SK-N-MC (cell line): ENCODE measurements at regions not wholly inside any gene's neighbourhood (a gene's known extent, or its start where the extent isn't known, plus 50 kb on each side); places are given as distances from the start of the nearest gene placed in this dataset.

Experiments
- DNase-seq: peaks from one replicate; pipeline ENCODE4 v3.0.0-alpha.2; 2011; ENCODE audit warnings: low read depth, low spot score
- H3K27ac ChIP-seq: fragments of 200-600 bp; sonication (generic); 2 replicates; pipeline ENCODE4 v1.5.1; 2016; ENCODE audit warnings: mixed run types
- H3K36me3 ChIP-seq: fragments of 200-600 bp; sonication (generic); 2 replicates; pipeline ENCODE4 v1.6.1; 2017; ENCODE audit warnings: antibody characterized with exemption, low read length, mixed read lengths; ENCODE audit not compliant: insufficient read depth
- H3K4me3 ChIP-seq: fragments of 200-600 bp; sonication (generic); 2 replicates; pipeline ENCODE4 v1.5.1; 2016
- H3K9ac ChIP-seq: fragments of 200-600 bp; sonication (generic); 2 replicates; pipeline ENCODE4 v1.8.0; 2017; ENCODE audit warnings: mixed run types, mixed read lengths; ENCODE audit not compliant: insufficient read length
- H3K9me3 ChIP-seq: fragments of 200-600 bp; sonication (generic); 2 replicates; pipeline ENCODE4 v1.6.1; 2017; ENCODE audit warnings: low read depth, mild to moderate bottlenecking, antibody characterized with exemption, low read length, moderate library complexity, mixed read lengths
- EZH2 ChIP-seq: fragments of 200-600 bp; sonication (generic); IDR thresholded peaks from one replicate; pipeline ENCODE4 v1.6.1; 2017; ENCODE audit warnings: antibody characterized with exemption
- FOXP2 ChIP-seq: optimal IDR thresholded peaks from 2 replicates; pipeline ENCODE3; 2011; ENCODE audit warnings: mild to moderate bottlenecking, moderate library complexity; ENCODE audit not compliant: insufficient read depth; ENCODE audit errors: extremely low read length, control extremely low read depth
- POLR2AphosphoS5 ChIP-seq: IDR thresholded peaks from 2 replicates; pipeline ENCODE4 v1.6.1; 2012; ENCODE audit warnings: mild to moderate bottlenecking, low read depth, low read length, borderline replicate concordance

DNA sequence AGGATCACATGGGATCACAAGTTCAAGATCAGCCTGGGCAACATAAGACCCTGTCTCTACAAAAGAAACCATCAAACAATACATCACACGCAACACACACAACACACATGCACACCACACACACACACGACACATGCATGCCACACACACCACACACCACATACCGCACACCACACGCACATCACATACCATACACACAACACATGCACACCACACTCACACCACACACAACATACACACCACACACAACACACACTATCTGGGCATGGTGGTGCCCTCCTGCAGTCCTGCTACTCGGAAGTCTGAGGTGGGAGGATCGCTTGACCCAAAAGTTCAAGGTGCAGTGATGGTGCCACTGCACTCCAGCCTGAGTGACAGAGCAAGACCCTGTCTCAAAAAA, 198.3 kb downstream of the USP12 start:
- no peak overlapping the region for H3K27ac ChIP-seq

DNA sequence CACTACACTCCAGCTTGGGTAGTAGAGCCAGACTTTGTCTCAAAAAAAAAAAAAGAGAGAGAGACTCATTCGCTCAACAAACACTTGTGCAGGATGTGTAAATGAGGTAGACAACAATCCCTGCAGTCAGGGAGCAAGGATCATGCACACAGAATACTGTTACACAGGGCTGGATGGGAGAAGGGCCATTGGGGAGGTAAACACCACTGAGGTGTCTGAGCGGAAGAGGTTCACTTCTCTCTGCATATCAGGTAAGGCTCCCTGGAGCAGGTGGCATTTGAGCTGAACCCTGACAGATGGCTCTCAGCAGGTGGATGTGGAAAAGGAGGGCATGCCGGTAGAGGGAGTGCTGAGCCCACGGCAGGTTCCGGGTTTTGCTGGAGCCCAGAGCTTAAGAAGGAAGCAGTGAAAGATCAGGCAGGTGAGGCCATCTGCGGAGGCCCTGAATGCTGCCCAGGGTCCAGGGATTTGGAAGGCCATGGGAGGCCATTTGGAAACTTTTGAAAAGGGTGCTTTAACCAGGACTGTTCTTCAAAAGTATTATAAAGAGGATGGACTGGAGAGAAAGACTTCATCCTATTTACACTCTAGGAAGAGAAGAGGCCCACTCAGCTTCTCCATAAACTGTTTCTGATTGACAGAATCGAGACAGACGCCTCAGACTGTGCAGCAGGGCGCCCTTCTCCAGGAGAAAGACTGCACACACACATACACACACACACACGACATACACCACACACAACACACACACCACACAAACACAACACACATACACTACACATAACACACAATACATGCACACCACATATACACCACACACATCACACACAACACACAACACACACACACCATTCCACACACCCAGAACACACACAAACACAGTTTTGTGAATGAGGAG, 199.4 kb downstream of the USP12 start:
- Histone ChIP-seq H3K9ac (no peak overlapping the region), H3K27ac (no peak overlapping the region), H3K36me3 (no peaks in the 10 kb centered on the region), H3K4me3 (no peak overlapping the region), H3K9me3 (no peaks in the 10 kb centered on the region)
- DNase-seq: no peak
- TF ChIP-seq FOXP2 (no peak), EZH2 (no peak)

More for the DNA sequence above, 198.3 kb downstream of the USP12 start:
- Histone ChIP-seq H3K36me3 (no peaks in the 10 kb centered on the region), H3K4me3 (no peak overlapping the region), H3K9me3 (no peaks in the 10 kb centered on the region), H3K9ac (no peak overlapping the region)
- TF ChIP-seq EZH2: no peak
- TF ChIP-seq FOXP2: no peak
- TF ChIP-seq POLR2AphosphoS5: no peak
- DNase-seq: no peak

DNA sequence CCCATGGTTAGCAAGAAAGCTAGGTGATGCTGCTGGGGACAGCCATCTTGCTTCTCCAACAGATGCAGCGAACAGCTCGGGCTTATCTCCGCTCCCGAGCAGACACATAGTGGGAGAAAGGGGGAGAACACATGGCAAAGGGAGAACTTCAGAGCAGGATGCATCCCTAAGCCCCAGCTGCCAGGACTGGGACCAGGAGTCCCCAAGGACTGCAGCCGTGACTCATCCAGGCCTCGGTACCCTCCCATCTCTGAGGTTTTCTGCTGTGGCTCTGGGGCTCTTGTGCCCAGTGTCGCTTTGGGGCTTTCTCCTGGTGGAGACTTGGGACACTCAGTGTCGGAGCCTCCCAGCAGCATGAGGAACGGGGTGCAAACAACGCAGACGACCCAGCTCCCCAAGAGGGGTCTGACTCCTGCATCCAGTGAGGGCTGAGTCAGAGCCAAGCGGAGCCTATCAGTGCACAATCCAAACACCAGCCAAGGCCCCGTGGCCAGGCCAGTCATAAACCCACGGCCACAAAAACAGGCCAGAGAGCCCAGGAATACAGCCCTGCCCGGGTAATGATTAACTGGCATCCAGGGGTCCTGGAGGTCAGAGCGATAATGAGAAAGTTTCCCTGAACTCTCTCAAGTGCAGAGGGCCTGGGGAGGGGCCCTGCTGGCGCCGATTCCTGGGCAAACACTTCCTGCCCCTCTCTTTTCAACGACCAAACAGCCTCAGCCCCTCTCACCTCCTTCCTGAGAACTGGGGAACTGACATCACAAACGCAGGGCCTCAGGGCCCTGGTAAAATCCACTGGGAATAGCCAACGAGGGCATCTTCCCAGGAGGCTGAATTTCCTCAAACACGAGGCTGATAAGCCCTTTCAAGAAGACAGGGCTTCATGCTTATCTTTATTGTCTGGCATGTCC, 202.9 kb downstream of the USP12 start:
- Histone ChIP-seq H3K9ac (no peak overlapping the region), H3K36me3 (no peaks in the 10 kb centered on the region), H3K9me3 (no peaks in the 10 kb centered on the region), H3K4me3 (no peak overlapping the region), H3K27ac (no peak overlapping the region)
- no peak for DNase-seq
- TF ChIP-seq EZH2 (no peak), FOXP2 (no peak), POLR2AphosphoS5 (no peak)

GRCh38 chr13:26967119-26968038, 204.2 kb downstream of the USP12 start:
- Histone ChIP-seq H3K9ac (no peak overlapping the region), H3K36me3 (no peaks in the 10 kb centered on the region), H3K27ac (no peak overlapping the region), H3K4me3 (no peak overlapping the region), H3K9me3 (no peaks in the 10 kb centered on the region)
- no peak for TF ChIP-seq POLR2AphosphoS5
- no peak for TF ChIP-seq FOXP2
- TF ChIP-seq EZH2: no peak
- no peak for DNase-seq

DNA sequence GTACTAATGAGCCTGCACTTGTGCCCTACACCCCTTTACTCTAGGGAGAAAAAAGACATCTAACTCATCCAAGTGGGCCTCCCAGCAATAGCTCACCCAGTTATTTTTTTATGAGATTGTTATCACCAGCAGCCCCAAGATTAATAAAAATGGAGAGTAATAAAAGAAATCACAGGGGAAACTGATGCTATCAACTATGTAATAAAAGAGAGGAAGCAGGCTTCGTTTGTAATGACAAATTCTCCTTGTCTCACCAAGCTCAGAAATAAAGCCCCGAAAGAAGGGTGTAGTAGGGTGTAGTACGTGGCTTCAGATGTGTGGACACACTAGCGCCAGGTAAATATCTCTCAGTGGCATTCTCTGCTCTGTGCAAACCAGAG, 204.9 kb downstream of the USP12 start:
- no peak overlapping the region for H3K4me3 ChIP-seq
- TF ChIP-seq FOXP2 (no peak), POLR2AphosphoS5 (no peak), EZH2 (no peak)

GRCh38 chr13:26965952-26966700, 205.5 kb downstream of the USP12 start:
- no peaks in the 10 kb centered on the region for H3K9me3 ChIP-seq
- TF ChIP-seq EZH2 (no peak), POLR2AphosphoS5 (no peak), FOXP2 (no peak)
- H3K27ac ChIP-seq: no peak overlapping the region
- H3K36me3 ChIP-seq: no peaks in the 10 kb centered on the region
- no peak for DNase-seq
- no peak overlapping the region for H3K4me3 ChIP-seq
- H3K9ac ChIP-seq: no peak overlapping the region

More for the DNA sequence above, 204.9 kb downstream of the USP12 start:
- Histone ChIP-seq H3K9ac (no peak overlapping the region), H3K27ac (no peak overlapping the region), H3K36me3 (no peaks in the 10 kb centered on the region), H3K9me3 (no peaks in the 10 kb centered on the region)
- no peak for DNase-seq

DNA sequence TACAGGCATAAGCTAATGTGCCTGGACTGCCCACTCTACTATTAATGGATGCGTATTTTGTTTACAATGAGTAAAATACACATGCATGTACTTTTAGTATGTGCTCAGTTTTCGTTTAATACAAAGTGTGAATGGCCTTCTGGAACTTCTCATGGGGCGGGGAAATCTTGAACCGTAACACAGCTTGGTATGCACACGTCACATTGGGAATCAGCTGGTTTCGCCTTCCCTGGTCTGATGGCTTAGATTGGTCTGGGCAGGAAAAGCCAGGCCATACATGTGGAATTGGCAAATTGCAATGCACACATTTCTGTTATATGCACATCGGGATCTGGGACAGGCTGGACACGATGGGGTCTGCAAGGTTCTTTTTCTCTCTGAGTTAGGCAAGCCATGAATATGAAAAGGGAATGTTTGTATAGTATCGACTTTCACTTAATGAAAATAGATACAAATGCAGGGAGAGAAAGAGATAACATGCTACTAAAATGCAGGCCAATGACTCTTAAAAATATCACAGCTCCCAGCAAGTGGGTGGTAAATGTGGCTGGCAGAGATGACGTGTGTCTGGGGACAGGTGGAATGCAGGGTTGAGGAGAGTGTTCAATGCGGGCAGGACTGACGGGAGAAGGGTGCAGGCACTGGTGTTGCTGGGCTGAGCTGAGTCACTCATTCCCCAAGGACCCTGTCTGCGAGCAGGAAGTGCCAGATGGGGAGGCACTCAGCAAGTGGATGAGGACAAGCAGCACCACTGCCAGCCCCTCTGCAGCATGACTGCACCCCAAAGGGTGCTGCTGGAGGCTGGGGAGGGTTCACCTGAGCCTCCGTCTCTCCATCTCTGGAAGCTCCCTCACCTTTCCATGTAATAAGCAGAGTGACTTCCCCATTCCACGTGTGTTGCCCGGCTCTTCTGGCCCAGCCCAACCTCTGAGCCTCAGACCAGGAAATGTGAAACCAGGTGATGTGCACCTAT, 204.0 kb upstream of the GPR12 start:
- H3K9ac ChIP-seq: no peak overlapping the region
- no peak overlapping the region for H3K4me3 ChIP-seq
- TF ChIP-seq FOXP2 (no peak), POLR2AphosphoS5 (no peak), EZH2 (no peak)
- no peaks in the 10 kb centered on the region for H3K36me3 ChIP-seq
- H3K9me3 ChIP-seq: no peaks in the 10 kb centered on the region
- no peak for DNase-seq
- H3K27ac ChIP-seq: no peak overlapping the region
